ENCODE measurements at regions not wholly inside any gene's neighbourhood (a gene's known extent, or its start where the extent isn't known, plus 50 kb on each side); places are given as distances from the start of the nearest gene placed in this dataset.
A peak's percentile ranks its signal among the peaks of the same experiment; 100 is the strongest.
"Not testable (repeated sequence)": the region's sequence is repeated elsewhere in the genome, so short reads cannot be mapped to it uniquely, and the experiment has no call there.

GRCh38 chr4:24211856-24212255 lies 322.0 kb upstream of the PPARGC1A start:
- Mint-ChIP-seq H3K27ac (no peak overlapping the region), H3K36me3 (no peaks in the 10 kb centered on the region), H3K4me3 (no peak overlapping the region), H3K9me3 (peaks cover 0 to 8% (median 0%) of the 10 kb centered on the region in 7 donors), H3K4me1 (no peaks in the 10 kb centered on the region), H3K27me3 (no peaks in the 10 kb centered on the region)
- DNase-seq (no peak), ATAC-seq (ENCODE audit: low read depth in 2 of 2) (no peak)

- peaks cover 0 to 8% (median 0%) of the 10 kb centered on the region in 7 donors for H3K9me3 Mint-ChIP-seq
- no peaks in the 10 kb centered on the region for H3K27me3 Mint-ChIP-seq
- no peak for DNase-seq
- H3K4me3 Mint-ChIP-seq = no peak overlapping the region
- H3K4me1 Mint-ChIP-seq = no peaks in the 10 kb centered on the region
- H3K27ac Mint-ChIP-seq = no peak overlapping the region
- ATAC-seq (ENCODE audit: low read depth in 2 of 2) = no peak
- H3K36me3 Mint-ChIP-seq = no peaks in the 10 kb centered on the region
These were observed 320.6 kb upstream of the PPARGC1A start for GRCh38 chr4:24210332-24210902.

GRCh38 chr4:24209906-24210305 lies 320.1 kb upstream of the PPARGC1A start:
- Mint-ChIP-seq H3K27me3 (no peaks in the 10 kb centered on the region), H3K27ac (no peak overlapping the region), H3K9me3 (peaks cover 0 to 8% (median 0%) of the 10 kb centered on the region in 7 donors), H3K4me1 (no peaks in the 10 kb centered on the region), H3K4me3 (no peak overlapping the region), H3K36me3 (no peaks in the 10 kb centered on the region)
- ATAC-seq (ENCODE audit: low read depth in 2 of 2) (no peak), DNase-seq (no peak)

GRCh38 chr4:24209131-24209530 lies 319.3 kb upstream of the PPARGC1A start:
- no peak for ATAC-seq (ENCODE audit: low read depth in 2 of 2)
- no peak for DNase-seq
- Mint-ChIP-seq H3K27ac (no peak overlapping the region), H3K27me3 (no peaks in the 10 kb centered on the region), H3K36me3 (no peaks in the 10 kb centered on the region), H3K4me1 (no peaks in the 10 kb centered on the region), H3K9me3 (peaks cover 0 to 8% (median 0%) of the 10 kb centered on the region in 7 donors), H3K4me3 (no peak overlapping the region)

- ATAC-seq (ENCODE audit: low read depth in 2 of 2) (no peak), DNase-seq (no peak)
- Mint-ChIP-seq H3K4me3 (no peak overlapping the region), H3K9me3 (peaks cover 0 to 8% (median 0%) of the 10 kb centered on the region in 7 donors), H3K36me3 (no peaks in the 10 kb centered on the region), H3K27ac (no peak overlapping the region), H3K4me1 (no peaks in the 10 kb centered on the region), H3K27me3 (no peaks in the 10 kb centered on the region)
These were observed 318.8 kb upstream of the PPARGC1A start for GRCh38 chr4:24208691-24209090.

GRCh38 chr4:24204708-24205107 lies 314.9 kb upstream of the PPARGC1A start:
- H3K27ac Mint-ChIP-seq; ATAC-seq (ENCODE audit: low read depth in 2 of 2); H3K4me1 Mint-ChIP-seq: not testable (repeated sequence)

GRCh38 chr4:24203926-24204325 lies 314.1 kb upstream of the PPARGC1A start:
- Mint-ChIP-seq H3K27me3 (no peaks in the 10 kb centered on the region), H3K4me3 (no peak overlapping the region), H3K4me1 (no peaks in the 10 kb centered on the region), H3K9me3 (no peaks in the 10 kb centered on the region), H3K36me3 (no peaks in the 10 kb centered on the region), H3K27ac (no peak overlapping the region)
- no peak for DNase-seq
- no peak for ATAC-seq (ENCODE audit: low read depth in 2 of 2)

More at GRCh38 chr4:24204708-24205107, 314.9 kb upstream of the PPARGC1A start:
- H3K4me3 Mint-ChIP-seq, H3K27me3 Mint-ChIP-seq, H3K9me3 Mint-ChIP-seq, H3K36me3 Mint-ChIP-seq, DNase-seq: not testable (repeated sequence)

- no peaks in the 10 kb centered on the region for H3K36me3 Mint-ChIP-seq
- no peaks in the 10 kb centered on the region for H3K9me3 Mint-ChIP-seq
- DNase-seq (no peak), ATAC-seq (ENCODE audit: low read depth in 2 of 2) (no peak)
- no peaks in the 10 kb centered on the region for H3K27me3 Mint-ChIP-seq
- no peak overlapping the region for H3K27ac Mint-ChIP-seq
- H3K4me3 Mint-ChIP-seq = no peak overlapping the region
- H3K4me1 Mint-ChIP-seq = no peaks in the 10 kb centered on the region
These were observed 312.7 kb upstream of the PPARGC1A start for GRCh38 chr4:24202579-24202978.

- Mint-ChIP-seq H3K27me3 (no peaks in the 10 kb centered on the region), H3K4me3 (no peak overlapping the region)
These were observed 308.1 kb upstream of the PPARGC1A start for GRCh38 chr4:24197955-24198354.

GRCh38 chr4:24196785-24197184 lies 306.9 kb upstream of the PPARGC1A start:
- Mint-ChIP-seq H3K4me3 (no peak overlapping the region), H3K36me3 (no peaks in the 10 kb centered on the region), H3K27ac (no peak overlapping the region), H3K27me3 (no peaks in the 10 kb centered on the region), H3K9me3 (peaks cover 0 to 3% (median 0%) of the 10 kb centered on the region in 7 donors), H3K4me1 (no peaks in the 10 kb centered on the region)
- no peak for DNase-seq
- ATAC-seq (ENCODE audit: low read depth in 2 of 2) = no peak

More at GRCh38 chr4:24197955-24198354, 308.1 kb upstream of the PPARGC1A start:
- ATAC-seq (ENCODE audit: low read depth in 2 of 2) (no peak), DNase-seq (no peak)
- Mint-ChIP-seq H3K4me1 (no peaks in the 10 kb centered on the region), H3K27ac (no peak overlapping the region), H3K9me3 (peaks cover 0 to 3% (median 0%) of the 10 kb centered on the region in 7 donors), H3K36me3 (no peaks in the 10 kb centered on the region)

- Mint-ChIP-seq H3K36me3 (no peaks in the 10 kb centered on the region), H3K27me3 (no peaks in the 10 kb centered on the region), H3K4me3 (no peak overlapping the region), H3K27ac (no peak overlapping the region), H3K9me3 (peaks cover 0 to 3% (median 0%) of the 10 kb centered on the region in 7 donors), H3K4me1 (no peaks in the 10 kb centered on the region)
- no peak for DNase-seq
- no peak for ATAC-seq (ENCODE audit: low read depth in 2 of 2)
These were observed 306.3 kb upstream of the PPARGC1A start for GRCh38 chr4:24195991-24196736.

GRCh38 chr4:24192018-24192641 lies 302.3 kb upstream of the PPARGC1A start:
- H3K27me3 Mint-ChIP-seq = no peaks in the 10 kb centered on the region
- no peak for ATAC-seq (ENCODE audit: low read depth in 2 of 2)
- H3K4me1 Mint-ChIP-seq = no peaks in the 10 kb centered on the region
- no peak for DNase-seq
- peak overlapping the region in 1 of 8 donors; percentile 3 for H3K4me3 Mint-ChIP-seq
- no peaks in the 10 kb centered on the region for H3K36me3 Mint-ChIP-seq
- H3K27ac Mint-ChIP-seq = no peak overlapping the region
- H3K9me3 Mint-ChIP-seq = peaks cover 0 to 5% (median 0%) of the 10 kb centered on the region in 7 donors

- no peak for ATAC-seq (ENCODE audit: low read depth in 2 of 2)
- no peak overlapping the region for H3K27ac Mint-ChIP-seq
- H3K36me3 Mint-ChIP-seq = no peaks in the 10 kb centered on the region
- no peaks in the 10 kb centered on the region for H3K27me3 Mint-ChIP-seq
- H3K4me1 Mint-ChIP-seq = no peaks in the 10 kb centered on the region
- H3K9me3 Mint-ChIP-seq = peaks cover 0 to 5% (median 0%) of the 10 kb centered on the region in 7 donors
- H3K4me3 Mint-ChIP-seq = no peak overlapping the region
- DNase-seq = no peak
These were observed 301.2 kb upstream of the PPARGC1A start for GRCh38 chr4:24190761-24191695.

Data from naive B cell (primary cell).